ENCODE measurements at regions not wholly inside any gene's neighbourhood (a gene's known extent, or its start where the extent isn't known, plus 50 kb on each side); places are given as distances from the start of the nearest gene placed in this dataset.

- no peaks in the 10 kb centered on the region for H3K27me3 ChIP-seq (ENCODE audit: control insufficient read depth, insufficient read depth, low read length)
- no peaks in the 10 kb centered on the region for H3K36me3 ChIP-seq (ENCODE audit: control insufficient read depth, insufficient read depth, low read length)
- H3K4me3 ChIP-seq (ENCODE audit: low read depth, low read length) = no peak overlapping the region
- DNase-seq (ENCODE audit: low read depth) = no peak
- no peak for TF ChIP-seq CTCF (IDR thresholded peaks at IDR 0.05; ENCODE audit: insufficient read depth, low read length, poor library complexity, severe bottlenecking)
These were observed 116.8 kb upstream of the BMAL1 start for GRCh38 chr11:13160806-13161205.

DNA sequence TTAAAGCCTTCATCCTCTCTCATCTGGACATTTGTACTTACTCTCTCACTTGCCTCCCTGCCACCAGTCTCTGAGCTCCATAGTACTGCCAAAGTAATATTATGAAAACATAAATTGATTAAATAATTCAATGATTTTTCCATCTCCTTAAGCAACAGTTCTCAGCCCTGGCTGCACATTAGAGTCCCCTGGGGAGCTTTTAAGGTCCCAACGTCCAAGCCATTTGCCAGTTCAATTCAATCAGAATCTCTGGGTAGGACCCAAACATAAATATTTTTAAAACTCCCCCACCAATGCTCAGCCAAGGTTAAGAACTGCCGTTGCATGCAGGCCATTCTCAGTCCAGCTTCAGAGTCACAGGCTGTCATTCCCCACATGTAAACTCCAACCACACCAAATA is 114.4 kb upstream of the BMAL1 start:
- no peak for TF ChIP-seq CTCF (IDR thresholded peaks at IDR 0.05; ENCODE audit: insufficient read depth, low read length, poor library complexity, severe bottlenecking)
- H3K4me3 ChIP-seq (ENCODE audit: low read depth, low read length) = no peak overlapping the region
- H3K36me3 ChIP-seq (ENCODE audit: control insufficient read depth, insufficient read depth, low read length) = no peaks in the 10 kb centered on the region
- H3K27me3 ChIP-seq (ENCODE audit: control insufficient read depth, insufficient read depth, low read length) = no peaks in the 10 kb centered on the region
- no peak for DNase-seq (ENCODE audit: low read depth)

- DNase-seq (ENCODE audit: low read depth) = no peak
- no peak overlapping the region for H3K4me3 ChIP-seq (ENCODE audit: low read depth, low read length)
- TF ChIP-seq CTCF (IDR thresholded peaks at IDR 0.05; ENCODE audit: insufficient read depth, low read length, poor library complexity, severe bottlenecking) = no peak
- H3K36me3 ChIP-seq (ENCODE audit: control insufficient read depth, insufficient read depth, low read length) = no peaks in the 10 kb centered on the region
- H3K27me3 ChIP-seq (ENCODE audit: control insufficient read depth, insufficient read depth, low read length) = no peaks in the 10 kb centered on the region
These were observed 111.6 kb upstream of the BMAL1 start for GRCh38 chr11:13166036-13166435.

DNA sequence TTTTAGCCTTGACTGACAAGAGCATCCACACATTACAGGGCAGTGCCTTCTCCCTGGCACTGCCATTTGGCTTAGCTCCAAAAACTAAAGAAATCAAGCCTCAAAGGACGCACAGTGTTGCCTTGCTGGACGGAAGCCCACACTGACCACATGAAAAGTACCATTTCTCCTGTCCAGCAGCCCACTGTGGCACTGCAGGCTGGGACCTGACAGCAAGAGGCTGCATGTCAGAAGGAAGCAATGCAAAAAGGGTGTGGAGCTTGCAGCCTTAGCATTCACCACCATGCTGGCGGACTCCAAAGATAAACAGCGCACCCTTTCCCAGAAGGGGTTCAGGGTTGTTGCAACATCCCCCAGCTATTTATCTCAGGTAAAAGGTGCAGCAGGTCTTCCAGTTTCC is 109.3 kb upstream of the BMAL1 start:
- DNase-seq (ENCODE audit: low read depth) = no peak
- Histone ChIP-seq H3K4me3 (ENCODE audit: low read depth, low read length) (no peak overlapping the region), H3K36me3 (ENCODE audit: control insufficient read depth, insufficient read depth, low read length) (no peaks in the 10 kb centered on the region), H3K27me3 (ENCODE audit: control insufficient read depth, insufficient read depth, low read length) (no peaks in the 10 kb centered on the region)
- no peak for TF ChIP-seq CTCF (IDR thresholded peaks at IDR 0.05; ENCODE audit: insufficient read depth, low read length, poor library complexity, severe bottlenecking)

GRCh38 chr11:13169709-13170108 is 107.9 kb upstream of the BMAL1 start:
- H3K4me3 ChIP-seq (ENCODE audit: low read depth, low read length) = no peak overlapping the region
- no peak for TF ChIP-seq CTCF (IDR thresholded peaks at IDR 0.05; ENCODE audit: insufficient read depth, low read length, poor library complexity, severe bottlenecking)
- DNase-seq (ENCODE audit: low read depth) = peak; percentile 42
- no peaks in the 10 kb centered on the region for H3K36me3 ChIP-seq (ENCODE audit: control insufficient read depth, insufficient read depth, low read length)
- no peaks in the 10 kb centered on the region for H3K27me3 ChIP-seq (ENCODE audit: control insufficient read depth, insufficient read depth, low read length)

- TF ChIP-seq CTCF (IDR thresholded peaks at IDR 0.05; ENCODE audit: insufficient read depth, low read length, poor library complexity, severe bottlenecking) = no peak
- DNase-seq (ENCODE audit: low read depth) = no peak
- H3K4me3 ChIP-seq (ENCODE audit: low read depth, low read length) = no peak overlapping the region
- no peaks in the 10 kb centered on the region for H3K27me3 ChIP-seq (ENCODE audit: control insufficient read depth, insufficient read depth, low read length)
- H3K36me3 ChIP-seq (ENCODE audit: control insufficient read depth, insufficient read depth, low read length) = no peaks in the 10 kb centered on the region
These were observed 103.5 kb upstream of the BMAL1 start for GRCh38 chr11:13174090-13174489.

Measured in kidney epithelial cell (primary cell).